IMR-90 (cell line): ENCODE measurements at regions not wholly inside any gene's neighbourhood (a gene's known extent, or its start where the extent isn't known, plus 50 kb on each side); places are given as distances from the start of the nearest gene placed in this dataset.

ENCODE experiments used
- ATAC-seq: fragments of 200-7000 bp; cut with Tn5 transposase; 2 replicates; pipeline ENCODE4 v1.9.1; 2020; ENCODE audit warnings: low read depth, mild to moderate bottlenecking, moderate library complexity
- BruUV-seq: library from RNA; stranded (reverse); fragments of 400-500 nt; replicated peaks from 2 replicates; lab custom pipeline; 2021; lab: Mats Ljungman, UMichigan
- CTCF ChIA-PET: fragments of 300-600 bp; formaldehyde crosslinking; extraction: SDS; loops from one replicate; lab custom pipeline; 2021; ENCODE audit warnings: antibody characterized with exemption; lab: Yijun Ruan, JAX
- POLR2A ChIA-PET: fragments of 300-600 bp; sonication (Branson Sonifier 250); formaldehyde crosslinking; loops from one replicate; lab custom pipeline; 2022; ENCODE audit warnings: antibody characterized with exemption; ENCODE audit not compliant: unreplicated experiment; lab: Charles Lee
- DNase-seq: peaks from one replicate; pipeline ENCODE4 v3.0.0; 2013
- H2AFZ ChIP-seq: replicated peaks from 2 replicates; pipeline ENCODE3; 2013; ENCODE audit warnings: low read length, mild to moderate bottlenecking; ENCODE audit not compliant: poor library complexity
- H2AK5ac ChIP-seq: 2 replicates; pipeline ENCODE4 v1.6.1; 2013; ENCODE audit warnings: low read depth, low read length, inconsistent platforms
- H2AK9ac ChIP-seq: replicated peaks from 2 replicates; pipeline ENCODE3; 2013; ENCODE audit warnings: mild to moderate bottlenecking, low read depth, low read length, moderate library complexity; ENCODE audit not compliant: poor library complexity
- H2BK120ac ChIP-seq: 2 replicates; pipeline ENCODE4 v1.6.1; 2013; ENCODE audit warnings: low read depth, low read length, inconsistent platforms
- H2BK15ac ChIP-seq: 3 replicates; pipeline ENCODE4 v1.6.1; 2013; ENCODE audit warnings: low read depth, low read length, inconsistent platforms
- H2BK20ac ChIP-seq: 2 replicates; pipeline ENCODE4 v1.6.1; 2013; ENCODE audit warnings: low read depth, mild to moderate bottlenecking, inconsistent platforms, low read length, moderate library complexity
- H2BK5ac ChIP-seq: 2 replicates; pipeline ENCODE4 v1.6.1; 2013; ENCODE audit warnings: mild to moderate bottlenecking, low read depth, low read length, inconsistent platforms; ENCODE audit not compliant: poor library complexity, severe bottlenecking
- H3K14ac ChIP-seq: replicated peaks from 2 replicates; pipeline ENCODE4 v1.6.1; 2013; ENCODE audit warnings: low read depth, low read length, inconsistent platforms
- H3K18ac ChIP-seq: 2 replicates; pipeline ENCODE4 v1.6.1; 2013; ENCODE audit warnings: low read depth, low read length, control low read depth
- H3K23ac ChIP-seq: 2 replicates; pipeline ENCODE4 v1.6.1; 2013; ENCODE audit warnings: low read depth, low read length, inconsistent platforms
- H3K27ac ChIP-seq: 2 replicates; pipeline ENCODE4 v1.5.1; 2013; ENCODE audit warnings: mild to moderate bottlenecking, control low read depth, low read length; ENCODE audit not compliant: insufficient read depth
- H3K27me3 ChIP-seq: 2 replicates; pipeline ENCODE4 v1.6.1; 2013; ENCODE audit warnings: low read length; ENCODE audit not compliant: control insufficient read depth, insufficient read depth
- H3K36me3 ChIP-seq: 2 replicates; pipeline ENCODE4 v1.6.1; 2013; ENCODE audit warnings: low read length, mixed read lengths; ENCODE audit not compliant: control insufficient read depth, insufficient read depth
- H3K4ac ChIP-seq: 2 replicates; pipeline ENCODE4 v1.6.1; 2013; ENCODE audit warnings: low read depth, low read length, inconsistent platforms
- H3K4me1 ChIP-seq: 2 replicates; pipeline ENCODE4 v1.6.1; 2013; ENCODE audit warnings: low read length, mixed read lengths; ENCODE audit not compliant: control insufficient read depth, insufficient read depth
- H3K4me2 ChIP-seq: 2 replicates; pipeline ENCODE4 v1.6.1; 2013; ENCODE audit warnings: low read depth, mild to moderate bottlenecking, control low read depth, low read length, moderate library complexity
- H3K4me3 ChIP-seq: 2 replicates; pipeline ENCODE4 v1.5.1; 2013; ENCODE audit warnings: low read depth, mild to moderate bottlenecking, control low read depth, low read length, moderate library complexity; ENCODE audit not compliant: insufficient read depth
- H3K56ac ChIP-seq: 2 replicates; pipeline ENCODE4 v1.6.1; 2013; ENCODE audit warnings: low read length, inconsistent platforms; ENCODE audit not compliant: insufficient read depth; ENCODE audit errors: extremely low read depth
- H3K79me1 ChIP-seq, 2 experiments: 2 replicates each; pipeline ENCODE4 v1.6.1; 2013; ENCODE audit warnings: low read length in 2 of 2, inconsistent platforms in 1 of 2, low read depth in 1 of 2
- H3K9ac ChIP-seq: 2 replicates; pipeline ENCODE4 v1.6.1; 2013; ENCODE audit warnings: low read depth, low read length, control low read depth
- H3K9me1 ChIP-seq: 2 replicates; pipeline ENCODE4 v1.6.1; 2013; ENCODE audit warnings: low read length, inconsistent platforms; ENCODE audit not compliant: insufficient read depth
- H3K9me3 ChIP-seq: 2 replicates; pipeline ENCODE4 v1.6.1; 2013; ENCODE audit warnings: low read length; ENCODE audit not compliant: control insufficient read depth, insufficient read depth
- H4K20me1 ChIP-seq: 2 replicates; pipeline ENCODE4 v1.6.1; 2013; ENCODE audit warnings: low read length, inconsistent platforms; ENCODE audit not compliant: insufficient read depth
- H4K5ac ChIP-seq: 2 replicates; pipeline ENCODE4 v1.6.1; 2013; ENCODE audit warnings: mild to moderate bottlenecking, low read depth, low read length, control low read depth
- H4K8ac ChIP-seq, 2 experiments: 2 replicates each; pipeline ENCODE4 v1.6.1; 2013; ENCODE audit warnings: low read depth in 2 of 2, low read length in 2 of 2, control low read depth in 1 of 2, inconsistent platforms in 1 of 2
- H4K91ac ChIP-seq: 2 replicates; pipeline ENCODE4 v1.6.1; 2013; ENCODE audit warnings: low read depth, low read length, inconsistent platforms; ENCODE audit not compliant: insufficient read depth
- BHLHE40 ChIP-seq: fragments of 150-350 bp; IDR thresholded peaks from 2 replicates; pipeline ENCODE4 v1.6.1; 2016; ENCODE audit warnings: mild to moderate bottlenecking, low read depth, low read length
- CEBPB ChIP-seq: IDR thresholded peaks from 2 replicates; pipeline ENCODE4 v1.6.1; 2012; ENCODE audit warnings: low read depth, low read length, improper control_type of control experiment
- CHD1 ChIP-seq: IDR thresholded peaks from 2 replicates; pipeline ENCODE4 v1.6.1; 2012; ENCODE audit warnings: low read depth, low read length, improper control_type of control experiment
- CTCF ChIP-seq: conservative IDR thresholded peaks from 2 replicates; pipeline ENCODE4 v1.5.1; 2012; ENCODE audit warnings: mild to moderate bottlenecking, low read depth, low read length, improper control_type of control experiment
- ELK1 ChIP-seq: fragments of 150-350 bp; IDR thresholded peaks from 2 replicates; pipeline ENCODE4 v1.6.1; 2016; ENCODE audit warnings: low read depth, mild to moderate bottlenecking, low read length, moderate library complexity, borderline replicate concordance
- FOS ChIP-seq: fragments of 150-350 bp; IDR thresholded peaks from 2 replicates; pipeline ENCODE4 v1.6.1; 2016; ENCODE audit warnings: low read depth, low read length
- MAFK ChIP-seq: IDR thresholded peaks from 2 replicates; pipeline ENCODE4 v1.6.1; 2012; ENCODE audit warnings: low read depth, low read length, improper control_type of control experiment
- MAZ ChIP-seq: IDR thresholded peaks from 2 replicates; pipeline ENCODE4 v1.6.1; 2012; ENCODE audit warnings: low read depth, mild to moderate bottlenecking, low read length, improper control_type of control experiment, moderate library complexity, borderline replicate concordance
- MXI1 ChIP-seq: IDR thresholded peaks from 2 replicates; pipeline ENCODE4 v1.6.1; 2012; ENCODE audit warnings: low read depth, mild to moderate bottlenecking, low read length, moderate library complexity, borderline replicate concordance
- NFE2L2 ChIP-seq: fragments of 150-350 bp; IDR thresholded peaks from 2 replicates; pipeline ENCODE4 v1.6.1; 2016; ENCODE audit warnings: low read depth, mild to moderate bottlenecking, low read length
- POLR2A ChIP-seq: IDR thresholded peaks from 2 replicates; pipeline ENCODE4 v1.6.1; 2012; ENCODE audit warnings: mild to moderate bottlenecking, low read depth, low read length
- RAD21 ChIP-seq: IDR thresholded peaks from 2 replicates; pipeline ENCODE4 v1.6.1; 2012; ENCODE audit warnings: low read length, improper control_type of control experiment
- RCOR1 ChIP-seq: IDR thresholded peaks from 2 replicates; pipeline ENCODE4 v1.6.1; 2012; ENCODE audit warnings: mild to moderate bottlenecking, low read length, improper control_type of control experiment; ENCODE audit not compliant: insufficient replicate concordance
- RFX5 ChIP-seq: IDR thresholded peaks from 2 replicates; pipeline ENCODE4 v1.8.0; 2012; ENCODE audit warnings: low read depth, mild to moderate bottlenecking, low read length, moderate library complexity
- SMC3 ChIP-seq: fragments of 150-350 bp; IDR thresholded peaks from 2 replicates; pipeline ENCODE4 v1.6.1; 2016; ENCODE audit warnings: low read depth, mild to moderate bottlenecking, antibody characterized with exemption, low read length, moderate library complexity
- USF2 ChIP-seq: fragments of 150-350 bp; IDR thresholded peaks from 2 replicates; pipeline ENCODE4 v1.6.1; 2017; ENCODE audit warnings: mild to moderate bottlenecking, antibody characterized with exemption, low read length, low read depth
- WGBS, 2 experiments: methylation state at CpG; one replicate each; pipeline versions ENCODE4 v1.1.5 to v1.1.7; 2013; ENCODE audit warnings: missing lambda C conversion rate in 2 of 2; ENCODE audit not compliant: insufficient read length in 1 of 2; ENCODE audit errors: extremely low coverage in 2 of 2; 5-methylcytosine and 5-hydroxymethylcytosine counted together
- dilution Hi-C: fragments of 300-500 bp; cut with HindIII; formaldehyde crosslinking; loops from one replicate; pipeline ENCODE4 v1.14.3; 2018; ENCODE audit warnings: low sequenced_read_pairs; ENCODE audit not compliant: unreplicated experiment
- in situ Hi-C: fragments of 300-500 bp; cut with MboI; formaldehyde crosslinking; loops from 3 replicates; pipeline ENCODE4 v1.14.3; 2019; ENCODE audit warnings: low sequenced_read_pairs, inconsistent platforms, mixed read lengths
- intact Hi-C: fragments of 100-400 bp; cut with micrococcal nuclease; formaldehyde crosslinking; loops from 2 replicates; pipeline ENCODE4 v1.10.0; 2022

GRCh38 chr5:135105105-135105484, 71.1 kb upstream of the PITX1 start:
- Histone ChIP-seq H3K9me3 (no peaks in the 10 kb centered on the region), H3K4ac (no peak overlapping the region), H4K8ac (no peak overlapping the region), H4K20me1 (no peaks in the 10 kb centered on the region), H2AK5ac (no peak overlapping the region), H3K27ac (no peak overlapping the region), H2AFZ (no peak overlapping the region), H2AK9ac (no peak overlapping the region), H4K5ac (no peak overlapping the region), H3K18ac (no peak overlapping the region), H2BK120ac (no peak overlapping the region), H3K56ac (no peak overlapping the region), H4K91ac (no peak overlapping the region), H3K23ac (no peak overlapping the region), H3K4me3 (no peak overlapping the region), H2BK5ac (no peak overlapping the region), H3K4me2 (no peak overlapping the region), H3K4me1 (peaks cover 3% of the 10 kb centered on the region; the same call in 1 of the 2 replicates), H3K36me3 (no peaks in the 10 kb centered on the region; the same call in 1 of the 2 replicates), H2BK15ac (no peak overlapping the region), H2BK20ac (no peak overlapping the region), H3K9me1 (0 out of 2 replicates have a peak, but pooled peaks cover 4% of the 10 kb centered on the region), H3K9ac (no peak overlapping the region), H3K14ac (no peak overlapping the region), H3K27me3 (no peaks in the 10 kb centered on the region; the same call in 1 of the 2 replicates), H3K79me1 (no peaks in the 10 kb centered on the region)
- BruUV-seq = no TSS peak
- dilution Hi-C loops = no loop called here
- TF ChIP-seq CEBPB (no peak), FOS (no peak), USF2 (no peak), CHD1 (no peak), SMC3 (no peak), NFE2L2 (no peak), RFX5 (no peak), CTCF (no peak), POLR2A (no peak), MAZ (no peak), BHLHE40 (no peak), ELK1 (no peak), MXI1 (no peak), MAFK (no peak), RAD21 (no peak), RCOR1 (no peak)
- CTCF ChIA-PET = no interaction called here
- in situ Hi-C loops = no loop called here
- DNase-seq (no peak), ATAC-seq (no peak)
- WGBS, 2 experiments = no CpG with 5 or more reads among the region's 3 CpGs
- intact Hi-C loops = no loop called here
- POLR2A ChIA-PET = no interaction called here
